Right lobe of liver (tissue), 4 donors: ENCODE measurements at regions not wholly inside any gene's neighbourhood (a gene's known extent, or its start where the extent isn't known, plus 50 kb on each side); places are given as distances from the start of the nearest gene placed in this dataset.

Experiments
- CTCF ChIP-seq, 4 donors: fragments of 200-600 bp in 3 of 4; fragments of 450-650 bp in 1 of 4; IDR thresholded peaks; one replicate each; pipeline versions ENCODE4 v1.5.1 to v1.8.0; 2016 to 2022; ENCODE audit warnings: antibody characterized with exemption in 4 of 4, mild to moderate bottlenecking in 2 of 4
- POLR2A ChIP-seq: fragments of 450-650 bp; IDR thresholded peaks from one replicate; pipeline ENCODE4 v1.6.1; 2017; ENCODE audit warnings: antibody characterized with exemption, mild to moderate bottlenecking
- donor health status: DM: no; HTN: no; CAD: no.
- donor health status: DM: no; HTN: no; CAD: no.
- donor health status: DM: no; HTN: yes; CAD: no.

GRCh38 chr6:100096936-100097335 is 102.9 kb upstream of the MCHR2 start:
- TF ChIP-seq POLR2A (no peak), CTCF (IDR thresholded peaks at IDR 0.05) (no peak)
